ENCODE measurements at regions not wholly inside any gene's neighbourhood (a gene's known extent, or its start where the extent isn't known, plus 50 kb on each side); places are given as distances from the start of the nearest gene placed in this dataset.

DNA sequence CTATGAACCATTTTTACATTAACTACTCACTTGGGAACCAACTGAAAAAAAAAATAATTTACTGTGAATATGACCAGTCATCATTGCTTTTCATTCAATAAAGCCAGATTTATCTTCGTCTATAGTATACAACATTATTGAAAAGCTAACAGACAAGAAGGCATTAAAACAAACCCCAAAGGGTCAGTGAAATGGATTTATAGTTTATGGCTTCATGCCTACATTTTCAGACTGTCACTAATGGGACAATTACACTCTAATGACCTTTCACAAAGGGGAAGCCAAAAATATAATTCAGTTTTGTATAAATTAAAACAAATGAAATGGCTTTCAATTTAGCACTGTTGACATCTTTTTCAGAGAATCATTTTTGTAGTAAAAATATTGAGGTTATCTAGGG lies 169.1 kb downstream of the DSEL start:
- Histone ChIP-seq H2BK20ac (ENCODE audit: low read depth, low read length, poor library complexity, severe bottlenecking) (no peak overlapping the region), H3K79me1 (ENCODE audit: insufficient read depth, low read depth, low read length, poor library complexity, severe bottlenecking) (no peaks in the 10 kb centered on the region), H3K4me1 (ENCODE audit: insufficient read depth, low read length) (no peaks in the 10 kb centered on the region), H4K20me1 (ENCODE audit: control insufficient read depth, insufficient read depth, insufficient read length) (no peaks in the 10 kb centered on the region), H2AK5ac (ENCODE audit: insufficient read length, low read length) (no peak overlapping the region), H4K8ac (replicated peaks; ENCODE audit: insufficient read length, low read depth, low read length) (no peak overlapping the region), H3K27me3 (ENCODE audit: insufficient read depth, low read length) (no peaks in the 10 kb centered on the region), H3K23ac (ENCODE audit: insufficient read length, low read depth, low read length) (no peak overlapping the region), H3K79me2 (ENCODE audit: insufficient read depth, low read length) (no peaks in the 10 kb centered on the region), H3K4me2 (ENCODE audit: insufficient read depth, insufficient read length, low read length) (no peak overlapping the region), H2BK15ac (ENCODE audit: low read depth, low read length) (no peak overlapping the region), H4K5ac (ENCODE audit: insufficient read length, low read depth, low read length) (no peak overlapping the region), H2BK12ac (ENCODE audit: insufficient read length, low read depth, low read length) (no peak overlapping the region), H3K56ac (ENCODE audit: insufficient read length, low read depth, low read length) (no peak overlapping the region), H3K4ac (ENCODE audit: low read depth, low read length) (no peak overlapping the region), H3K9ac (ENCODE audit: extremely low read depth, insufficient read length, low read length) (no peak overlapping the region), H3K9me3 (ENCODE audit: control insufficient read depth, low read depth, low read length) (no peaks in the 10 kb centered on the region), H3T11ph (ENCODE audit: low read length) (no peak overlapping the region), H2BK5ac (ENCODE audit: insufficient read length, low read length) (no peak overlapping the region), H2BK120ac (ENCODE audit: low read depth, low read length, poor library complexity, severe bottlenecking) (no peak overlapping the region), H3K23me2 (ENCODE audit: insufficient read length, low read depth, low read length, poor library complexity, severe bottlenecking) (no peaks in the 10 kb centered on the region), H3K27ac (ENCODE audit: insufficient read length, low read depth, low read length) (no peak overlapping the region), H3K14ac (ENCODE audit: insufficient read depth, low read length) (no peak overlapping the region), H4K91ac (ENCODE audit: insufficient read length, low read depth, low read length) (no peak overlapping the region), H3K18ac (ENCODE audit: insufficient read length, low read depth, low read length) (no peak overlapping the region), H2AFZ (ENCODE audit: low read length) (no peak overlapping the region)
- no peaks in the 10 kb centered on the region for H3K27me3 Mint-ChIP-seq (ENCODE audit: low read depth)
- no peak overlapping the region for H3K27ac Mint-ChIP-seq
- H3K9me3 Mint-ChIP-seq, result no peaks in the 10 kb centered on the region
- TF ChIP-seq, protein P1, sequence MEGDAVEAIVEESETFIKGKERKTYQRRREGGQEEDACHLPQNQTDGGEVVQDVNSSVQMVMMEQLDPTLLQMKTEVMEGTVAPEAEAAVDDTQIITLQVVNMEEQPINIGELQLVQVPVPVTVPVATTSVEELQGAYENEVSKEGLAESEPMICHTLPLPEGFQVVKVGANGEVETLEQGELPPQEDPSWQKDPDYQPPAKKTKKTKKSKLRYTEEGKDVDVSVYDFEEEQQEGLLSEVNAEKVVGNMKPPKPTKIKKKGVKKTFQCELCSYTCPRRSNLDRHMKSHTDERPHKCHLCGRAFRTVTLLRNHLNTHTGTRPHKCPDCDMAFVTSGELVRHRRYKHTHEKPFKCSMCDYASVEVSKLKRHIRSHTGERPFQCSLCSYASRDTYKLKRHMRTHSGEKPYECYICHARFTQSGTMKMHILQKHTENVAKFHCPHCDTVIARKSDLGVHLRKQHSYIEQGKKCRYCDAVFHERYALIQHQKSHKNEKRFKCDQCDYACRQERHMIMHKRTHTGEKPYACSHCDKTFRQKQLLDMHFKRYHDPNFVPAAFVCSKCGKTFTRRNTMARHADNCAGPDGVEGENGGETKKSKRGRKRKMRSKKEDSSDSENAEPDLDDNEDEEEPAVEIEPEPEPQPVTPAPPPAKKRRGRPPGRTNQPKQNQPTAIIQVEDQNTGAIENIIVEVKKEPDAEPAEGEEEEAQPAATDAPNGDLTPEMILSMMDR (conservative IDR thresholded peaks at IDR 0.05), result no peak
- no peaks in the 10 kb centered on the region for H3K4me1 Mint-ChIP-seq
- WGBS (ENCODE audit: extremely low coverage, insufficient read length, low lambda C conversion rate), result no CpG with 5 or more reads among the region's 1 CpG
- no peaks in the 10 kb centered on the region for H3K36me3 Mint-ChIP-seq (ENCODE audit: insufficient read depth in 1 of 3, low read depth in 3 of 3)
- no peak for DNase-seq
- no peak overlapping the region for H3K4me3 Mint-ChIP-seq
